Right atrium auricular region (tissue), 2 donors: ENCODE measurements at regions not wholly inside any gene's neighbourhood (a gene's known extent, or its start where the extent isn't known, plus 50 kb on each side); places are given as distances from the start of the nearest gene placed in this dataset.

Source experiments
- DNase-seq: peaks from one replicate; pipeline ENCODE4 v3.0.0-alpha.2; 2019; ENCODE audit warnings: low spot score
- H3K27ac ChIP-seq, 2 donors: fragments of 200-600 bp; sonication (generic); 1 replicate in 1 of 2; 2 replicates in 1 of 2; pipeline ENCODE4 v1.5.1; 2016 to 2019
- H3K27me3 ChIP-seq, 2 donors: fragments of 200-600 bp; sonication (generic); one replicate each; pipeline versions ENCODE4 v1.5.1 to v1.6.0; 2017 to 2019
- H3K36me3 ChIP-seq: fragments of 200-600 bp; sonication (generic); one replicate; pipeline ENCODE4 v1.5.1; 2016
- H3K4me1 ChIP-seq, 2 donors: fragments of 200-600 bp; sonication (generic); one replicate each; pipeline versions ENCODE4 v1.5.1 to v1.6.0; 2017 to 2019
- H3K4me3 ChIP-seq, 2 donors: fragments of 200-600 bp; sonication (generic); 1 replicate in 1 of 2; 2 replicates in 1 of 2; pipeline ENCODE4 v1.5.1; 2017 to 2019; ENCODE audit warnings: mild to moderate bottlenecking in 1 of 2, moderate library complexity in 1 of 2
- H3K9me3 ChIP-seq, 2 donors: fragments of 200-600 bp; sonication (generic); one replicate each; pipeline ENCODE4 v1.5.1; 2019
- TF ChIP-seq, protein P1 (sequence below), 2 donors: fragments of 200-600 bp; sonication (generic); IDR thresholded peaks; one replicate each; pipeline ENCODE4 v1.5.1; 2019; ENCODE audit warnings: antibody characterized with exemption in 2 of 2

DNA sequence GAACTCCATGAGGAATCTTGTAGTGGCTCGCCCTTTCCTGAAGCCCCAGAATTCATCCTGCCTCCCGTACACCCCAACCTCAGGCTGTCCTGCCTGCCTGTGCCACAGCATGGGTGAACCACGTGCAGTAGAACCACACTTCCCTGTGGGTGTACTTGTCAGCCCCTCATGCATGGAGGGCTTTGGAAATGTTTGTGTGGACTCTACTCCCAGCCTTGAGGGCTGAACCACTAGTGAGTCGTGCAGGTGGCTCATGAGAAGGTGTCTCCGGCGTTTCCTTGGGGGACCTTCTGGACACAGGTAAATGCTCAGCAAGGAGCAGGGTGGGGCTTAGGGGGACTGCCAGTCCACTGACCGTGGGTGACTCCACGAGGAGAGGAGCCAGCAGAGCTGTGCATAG is 58.7 kb upstream of the ADORA2B start:
- H3K9me3 ChIP-seq = no peaks in the 10 kb centered on the region
- H3K4me1 ChIP-seq = no peaks in the 10 kb centered on the region
- no peak overlapping the region for H3K4me3 ChIP-seq
- no peak for DNase-seq
- TF ChIP-seq, protein P1, sequence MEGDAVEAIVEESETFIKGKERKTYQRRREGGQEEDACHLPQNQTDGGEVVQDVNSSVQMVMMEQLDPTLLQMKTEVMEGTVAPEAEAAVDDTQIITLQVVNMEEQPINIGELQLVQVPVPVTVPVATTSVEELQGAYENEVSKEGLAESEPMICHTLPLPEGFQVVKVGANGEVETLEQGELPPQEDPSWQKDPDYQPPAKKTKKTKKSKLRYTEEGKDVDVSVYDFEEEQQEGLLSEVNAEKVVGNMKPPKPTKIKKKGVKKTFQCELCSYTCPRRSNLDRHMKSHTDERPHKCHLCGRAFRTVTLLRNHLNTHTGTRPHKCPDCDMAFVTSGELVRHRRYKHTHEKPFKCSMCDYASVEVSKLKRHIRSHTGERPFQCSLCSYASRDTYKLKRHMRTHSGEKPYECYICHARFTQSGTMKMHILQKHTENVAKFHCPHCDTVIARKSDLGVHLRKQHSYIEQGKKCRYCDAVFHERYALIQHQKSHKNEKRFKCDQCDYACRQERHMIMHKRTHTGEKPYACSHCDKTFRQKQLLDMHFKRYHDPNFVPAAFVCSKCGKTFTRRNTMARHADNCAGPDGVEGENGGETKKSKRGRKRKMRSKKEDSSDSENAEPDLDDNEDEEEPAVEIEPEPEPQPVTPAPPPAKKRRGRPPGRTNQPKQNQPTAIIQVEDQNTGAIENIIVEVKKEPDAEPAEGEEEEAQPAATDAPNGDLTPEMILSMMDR (IDR thresholded peaks at IDR 0.05) = no peak
- H3K27me3 ChIP-seq = no peaks in the 10 kb centered on the region
- H3K27ac ChIP-seq = no peak overlapping the region
- H3K36me3 ChIP-seq = no peaks in the 10 kb centered on the region

DNA sequence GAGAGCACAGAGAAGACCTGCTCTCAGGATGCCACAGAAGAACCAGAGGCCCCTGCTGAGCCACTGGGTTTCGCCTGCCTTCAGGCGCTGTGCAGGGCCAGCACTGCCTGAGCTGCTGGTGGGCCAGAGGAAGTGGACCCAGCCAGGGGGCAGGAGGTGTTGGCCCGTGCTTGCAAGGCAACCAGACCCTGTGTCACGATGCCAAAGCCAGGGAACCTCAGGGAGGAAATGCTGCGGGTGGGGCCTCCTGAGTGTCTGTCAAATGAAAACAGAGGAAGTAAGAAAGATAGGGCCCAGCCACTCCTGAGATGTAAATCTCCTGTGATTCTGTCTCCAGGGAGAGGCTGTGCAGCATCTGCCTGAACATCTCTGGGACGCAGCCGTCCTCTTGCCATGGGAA is 58.1 kb upstream of the ADORA2B start:
- no peaks in the 10 kb centered on the region for H3K36me3 ChIP-seq
- H3K9me3 ChIP-seq = no peaks in the 10 kb centered on the region
- H3K27ac ChIP-seq = no peak overlapping the region
- H3K4me1 ChIP-seq = no peaks in the 10 kb centered on the region
- DNase-seq = no peak
- TF ChIP-seq, protein P1 (IDR thresholded peaks at IDR 0.05) = no peak
- H3K27me3 ChIP-seq = no peaks in the 10 kb centered on the region
- no peak overlapping the region for H3K4me3 ChIP-seq

DNA sequence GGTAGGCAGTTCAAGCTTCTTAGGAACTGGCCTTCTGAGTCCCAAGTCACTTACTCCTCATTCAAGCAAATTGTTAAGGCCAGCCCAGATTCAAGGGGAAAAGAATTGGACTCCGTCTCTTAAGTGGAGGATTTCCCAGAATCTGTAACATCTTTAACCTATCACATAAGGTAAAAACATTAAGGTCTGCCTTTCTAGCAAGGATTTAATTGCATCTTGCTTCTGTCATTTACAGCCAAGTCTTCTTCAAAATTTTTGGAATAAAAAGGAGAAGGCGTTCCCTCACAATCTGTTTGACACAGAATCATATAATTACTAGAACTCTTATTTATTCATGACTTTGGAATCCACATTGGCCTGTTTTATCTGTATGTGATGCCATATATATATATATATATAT is 56.5 kb upstream of the ADORA2B start:
- H3K9me3 ChIP-seq = no peaks in the 10 kb centered on the region
- no peak overlapping the region for H3K27ac ChIP-seq
- TF ChIP-seq, protein P1 (IDR thresholded peaks at IDR 0.05) = no peak
- no peak overlapping the region for H3K4me3 ChIP-seq
- no peak for DNase-seq
- H3K27me3 ChIP-seq = no peaks in the 10 kb centered on the region
- no peaks in the 10 kb centered on the region for H3K36me3 ChIP-seq
- peaks cover 0 to 3% of the 10 kb centered on the region in 2 donors for H3K4me1 ChIP-seq

DNA sequence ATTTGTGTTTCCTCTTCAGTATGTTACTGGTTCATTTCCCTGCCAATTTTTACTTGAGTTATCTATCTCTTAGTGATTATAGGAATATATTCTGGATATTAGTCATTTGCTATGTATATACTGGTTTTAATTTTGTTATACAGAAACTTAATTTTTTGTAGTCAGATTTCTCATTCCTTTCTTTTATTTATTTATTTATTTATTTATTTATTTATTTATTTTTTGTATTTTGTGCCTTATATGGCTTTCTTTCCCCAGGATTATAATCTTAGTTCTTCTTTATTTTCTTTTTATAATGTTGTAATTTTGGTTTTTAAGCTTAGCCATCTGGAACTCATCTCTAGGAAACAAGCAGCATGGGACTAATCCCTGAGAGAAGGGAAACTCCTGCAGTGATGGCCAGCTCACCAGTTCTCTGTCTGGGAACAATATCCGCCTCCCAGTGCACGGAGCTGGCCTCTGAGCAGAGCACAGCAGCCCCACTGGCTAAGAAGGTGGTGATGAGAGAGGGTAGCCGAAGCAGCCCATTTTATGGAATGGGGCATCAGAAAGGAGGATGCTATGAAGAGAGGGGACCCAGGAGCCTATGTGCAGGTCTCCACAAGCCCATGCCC is 54.5 kb upstream of the ADORA2B start:
- TF ChIP-seq, protein P1 (IDR thresholded peaks at IDR 0.05) = no peak
- Histone ChIP-seq H3K9me3 (no peaks in the 10 kb centered on the region), H3K4me3 (no peak overlapping the region), H3K27ac (no peak overlapping the region), H3K4me1 (peaks cover 0 to 5% of the 10 kb centered on the region in 2 donors), H3K27me3 (no peaks in the 10 kb centered on the region), H3K36me3 (no peaks in the 10 kb centered on the region)
- DNase-seq = no peak

DNA sequence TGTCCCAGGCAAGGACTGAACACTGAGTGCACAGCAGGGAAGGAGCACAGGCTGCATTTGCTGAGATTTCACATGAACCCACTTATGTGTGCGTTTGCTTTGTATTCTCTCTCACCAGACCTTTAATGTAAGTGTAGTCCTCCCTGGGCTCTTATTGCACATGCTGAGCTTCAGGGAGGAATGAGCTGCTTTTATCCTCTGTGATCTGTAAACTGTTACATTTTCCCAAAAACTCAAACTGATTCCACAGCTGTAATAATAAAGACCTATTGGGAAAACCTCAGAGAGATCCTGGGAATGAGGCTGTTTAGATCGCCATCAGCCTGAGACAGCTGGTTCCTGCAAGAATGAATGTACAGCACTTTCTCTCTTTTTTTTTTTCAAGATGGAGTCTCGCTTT is 53.6 kb upstream of the ADORA2B start:
- no peak for DNase-seq
- no peak overlapping the region for H3K4me3 ChIP-seq
- H3K27ac ChIP-seq = no peak overlapping the region
- no peaks in the 10 kb centered on the region for H3K9me3 ChIP-seq
- H3K36me3 ChIP-seq = no peaks in the 10 kb centered on the region
- no peaks in the 10 kb centered on the region for H3K27me3 ChIP-seq
- TF ChIP-seq, protein P1 (IDR thresholded peaks at IDR 0.05) = no peak
- H3K4me1 ChIP-seq = peaks cover 0 to 5% of the 10 kb centered on the region in 2 donors

DNA sequence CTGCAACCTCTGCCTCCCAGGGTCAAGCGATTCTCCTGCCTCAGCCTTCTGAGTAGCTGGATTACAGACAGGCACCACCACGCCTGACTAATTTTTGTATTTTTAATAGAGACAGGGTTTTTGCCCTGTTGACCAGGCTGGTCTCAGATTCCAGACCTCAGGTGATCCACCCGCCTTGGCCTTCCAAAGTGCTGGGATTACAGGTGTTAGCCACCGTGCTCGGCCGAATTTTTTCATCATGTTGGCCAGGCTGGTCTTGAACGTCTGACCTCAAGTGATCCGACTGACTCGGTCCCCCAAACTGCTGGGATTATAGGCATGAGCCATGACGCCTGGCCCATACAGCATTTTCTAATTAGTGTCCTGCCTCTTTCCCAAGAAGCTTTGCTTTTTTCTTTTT is 52.7 kb upstream of the ADORA2B start:
- Histone ChIP-seq H3K36me3 (no peaks in the 10 kb centered on the region), H3K9me3 (no peaks in the 10 kb centered on the region), H3K27ac (no peak overlapping the region), H3K4me1 (peaks cover 0 to 5% of the 10 kb centered on the region in 2 donors), H3K27me3 (no peaks in the 10 kb centered on the region), H3K4me3 (no peak overlapping the region)
- no peak for DNase-seq
- TF ChIP-seq, protein P1 (IDR thresholded peaks at IDR 0.05) = no peak
